HEK293 (cell line): ENCODE measurements at regions not wholly inside any gene's neighbourhood (a gene's known extent, or its start where the extent isn't known, plus 50 kb on each side); places are given as distances from the start of the nearest gene placed in this dataset.

ENCODE experiments used
- CTCF ChIA-PET: fragments of 350-600 bp; formaldehyde crosslinking; extraction: SDS; loops from one replicate; lab custom pipeline; 2021; ENCODE audit warnings: antibody characterized with exemption; lab: Yijun Ruan, JAX
- POLR2A ChIA-PET: fragments of 300-600 bp; formaldehyde crosslinking; extraction: SDS; loops from one replicate; lab custom pipeline; 2020; ENCODE audit warnings: antibody characterized with exemption, inconsistent platforms; lab: Yijun Ruan, JAX
- H3K27ac ChIP-seq: fragments of 200-500 bp; sonication (Bioruptor generic); 2 replicates; pipeline ENCODE4 v1.5.1; 2014; ENCODE audit warnings: low read depth, low read length, control low read depth, inconsistent platforms; ENCODE audit errors: extremely low read depth
- H3K36me3 ChIP-seq, 2 experiments: fragments of 200-500 bp in 1 of 2; sonication (Bioruptor generic) in 1 of 2; 1 replicate in 1 of 2; 2 replicates in 1 of 2; pipeline ENCODE4 v1.5.1; 2014 to 2017; ENCODE audit warnings: inconsistent platforms in 2 of 2, low read length in 2 of 2; ENCODE audit not compliant: control insufficient read depth in 2 of 2, insufficient read depth in 1 of 2
- H3K4me1 ChIP-seq: fragments of 200-500 bp; sonication (Bioruptor generic); 2 replicates; pipeline ENCODE4 v1.5.1; 2014; ENCODE audit warnings: mild to moderate bottlenecking, low read length, inconsistent platforms; ENCODE audit not compliant: control insufficient read depth, insufficient read depth
- H3K4me3 ChIP-seq: 2 replicates; pipeline ENCODE4 v1.5.1; 2011; ENCODE audit warnings: low read depth, mild to moderate bottlenecking, control low read depth, low read length, moderate library complexity
- H3K9me3 ChIP-seq: fragments of 200-500 bp; sonication (Bioruptor generic); 2 replicates; pipeline ENCODE4 v1.5.1; 2014; ENCODE audit warnings: low read depth, low read length, inconsistent platforms; ENCODE audit not compliant: control insufficient read depth, insufficient read depth
- HOXC10 ChIP-seq: sonication (generic); formaldehyde crosslinking; IDR thresholded peaks from 2 replicates; pipeline ENCODE4 v1.8.1; 2023; ENCODE audit warnings: mild to moderate bottlenecking, missing genetic modification reagents
- KLF16 ChIP-seq: fragments of 450-650 bp; formaldehyde crosslinking; IDR thresholded peaks from 2 replicates; pipeline ENCODE4 v1.5.1; 2017; ENCODE audit warnings: missing biosample characterization, missing genetic modification characterization
- PATZ1 ChIP-seq: fragments of 450-650 bp; formaldehyde crosslinking; IDR thresholded peaks from 2 replicates; pipeline ENCODE4 v1.5.1; 2016; ENCODE audit warnings: missing biosample characterization, missing genetic modification characterization
- SALL2 ChIP-seq: fragments of 450-650 bp; formaldehyde crosslinking; IDR thresholded peaks from 2 replicates; pipeline ENCODE4 v1.5.0; 2017; ENCODE audit warnings: missing biosample characterization, mild to moderate bottlenecking, missing genetic modification characterization, borderline replicate concordance
- SETDB1 ChIP-seq: IDR thresholded peaks from one replicate; pipeline ENCODE4 v1.6.1; 2017; ENCODE audit warnings: mild to moderate bottlenecking, low read length, moderate library complexity, mixed read lengths; ENCODE audit not compliant: insufficient read length
- SP2 ChIP-seq: fragments of 450-650 bp; formaldehyde crosslinking; IDR thresholded peaks from 2 replicates; pipeline ENCODE4 v1.5.1; 2016; ENCODE audit warnings: missing biosample characterization, missing genetic modification characterization
- TCF7L2 ChIP-seq: IDR thresholded peaks from 2 replicates; pipeline ENCODE4 v1.6.1; 2011; ENCODE audit warnings: low read depth, mild to moderate bottlenecking, inconsistent platforms, low read length, moderate library complexity, borderline replicate concordance
- ZBTB20 ChIP-seq: fragments of 450-650 bp; formaldehyde crosslinking; IDR thresholded peaks from 2 replicates; pipeline ENCODE4 v1.5.1; 2016; ENCODE audit warnings: missing biosample characterization, missing genetic modification characterization
- ZBTB26 ChIP-seq: fragments of 450-650 bp; formaldehyde crosslinking; optimal IDR thresholded peaks from 2 replicates; pipeline ENCODE3; 2016; ENCODE audit warnings: missing biosample characterization, mild to moderate bottlenecking, missing genetic modification characterization
- ZNF112 ChIP-seq: fragments of 450-650 bp; formaldehyde crosslinking; IDR thresholded peaks from 2 replicates; pipeline ENCODE4 v1.5.0; 2017; ENCODE audit warnings: missing biosample characterization, missing genetic modification characterization
- ZNF114 ChIP-seq: fragments of 450-650 bp; formaldehyde crosslinking; IDR thresholded peaks from 2 replicates; pipeline ENCODE4 v1.5.0; 2017; ENCODE audit warnings: missing biosample characterization, missing genetic modification characterization
- ZNF121 ChIP-seq: fragments of 450-650 bp; formaldehyde crosslinking; IDR thresholded peaks from 2 replicates; pipeline ENCODE4 v1.5.1; 2016; ENCODE audit warnings: missing biosample characterization, missing genetic modification characterization
- ZNF132 ChIP-seq: fragments of 450-650 bp; formaldehyde crosslinking; IDR thresholded peaks from 2 replicates; pipeline ENCODE4 v1.5.1; 2017; ENCODE audit warnings: missing biosample characterization, missing genetic modification characterization, borderline replicate concordance
- ZNF155 ChIP-seq: fragments of 450-650 bp; formaldehyde crosslinking; IDR thresholded peaks from 2 replicates; pipeline ENCODE4 v1.5.1; 2016; ENCODE audit warnings: missing biosample characterization, missing genetic modification characterization
- ZNF248 ChIP-seq: fragments of 450-650 bp; formaldehyde crosslinking; IDR thresholded peaks from 2 replicates; pipeline ENCODE4 v1.5.1; 2017; ENCODE audit warnings: missing biosample characterization, missing genetic modification characterization
- ZNF302 ChIP-seq: fragments of 450-650 bp; formaldehyde crosslinking; IDR thresholded peaks from 2 replicates; pipeline ENCODE4 v1.5.1; 2016; ENCODE audit warnings: missing biosample characterization, missing genetic modification characterization, low read depth
- ZNF341 ChIP-seq: fragments of 450-650 bp; formaldehyde crosslinking; IDR thresholded peaks from 2 replicates; pipeline ENCODE4; 2016; ENCODE audit warnings: low read depth, missing biosample characterization, missing genetic modification characterization
- ZNF354C ChIP-seq: fragments of 450-650 bp; formaldehyde crosslinking; IDR thresholded peaks from 2 replicates; pipeline ENCODE4 v1.5.1; 2016; ENCODE audit warnings: missing biosample characterization, missing genetic modification characterization, low read depth, borderline replicate concordance
- ZNF623 ChIP-seq: fragments of 450-650 bp; formaldehyde crosslinking; IDR thresholded peaks from 2 replicates; pipeline ENCODE4 v1.5.1; 2016; ENCODE audit warnings: missing biosample characterization, missing genetic modification characterization
- ZNF670 ChIP-seq: fragments of 450-650 bp; formaldehyde crosslinking; IDR thresholded peaks from 2 replicates; pipeline ENCODE4 v1.5.1; 2016; ENCODE audit warnings: missing biosample characterization, missing genetic modification characterization, low read depth
- ZNF843 ChIP-seq: fragments of 450-650 bp; formaldehyde crosslinking; IDR thresholded peaks from 2 replicates; pipeline ENCODE4 v1.5.1; 2016; ENCODE audit warnings: missing biosample characterization, missing genetic modification characterization

GRCh38 chr14:34299360-34299759, 162.7 kb downstream of the SPTSSA start:
- Histone ChIP-seq H3K4me1 (no peaks in the 10 kb centered on the region), H3K4me3 (no peak overlapping the region), H3K36me3 (no peaks in the 10 kb centered on the region), H3K9me3 (no peaks in the 10 kb centered on the region), H3K27ac (no peak overlapping the region)
- no peak for TF ChIP-seq SALL2 (tag by site-specific recombination)
- TF ChIP-seq ZBTB20 (tag by site-specific recombination) = no peak
- TF ChIP-seq ZNF341 = no peak
- no peak for TF ChIP-seq ZNF843
- TF ChIP-seq ZBTB26 = no peak
- TF ChIP-seq ZNF670 (tag by site-specific recombination) = no peak
- no peak for TF ChIP-seq HOXC10 (CRISPR knock-in tag)
- TF ChIP-seq ZNF112 (tag by site-specific recombination) = no peak
- TF ChIP-seq ZNF623 (tag by site-specific recombination) = no peak
- no peak for TF ChIP-seq ZNF354C
- TF ChIP-seq ZNF132 = no peak
- TF ChIP-seq ZNF121 (tag by site-specific recombination) = no peak
- POLR2A ChIA-PET = no interaction called here
- CTCF ChIA-PET = interaction anchor here (0.5 to 6.4 kb wide), 4 partner anchors 25 to 1531 kb away, joined by 3 to 41 read pairs (median 6); no protein-coding TSS in a partner anchor

- TF ChIP-seq SETDB1 = peak; percentile 67
- no peak for TF ChIP-seq PATZ1 (tag by site-specific recombination)
- Histone ChIP-seq H3K9me3 (no peaks in the 10 kb centered on the region), H3K4me3 (no peak overlapping the region), H3K27ac (no peak overlapping the region), H3K36me3 (no peaks in the 10 kb centered on the region), H3K4me1 (no peaks in the 10 kb centered on the region)
- ChIA-PET CTCF (interaction anchor here (1.1 kb wide), 1 partner anchor 25 kb away, joined by 5 read pairs; no protein-coding TSS in a partner anchor), POLR2A (no interaction called here)
Measured at GRCh38 chr14:34297786-34298520, 164.1 kb downstream of the SPTSSA start.

- no peaks in the 10 kb centered on the region for H3K4me1 ChIP-seq
- CTCF ChIA-PET = no interaction called here
- H3K4me3 ChIP-seq = no peak overlapping the region
- H3K9me3 ChIP-seq = no peaks in the 10 kb centered on the region
- TF ChIP-seq ZNF302 (no peak), ZNF248 (tag by site-specific recombination) (no peak), KLF16 (no peak), ZNF155 (tag by site-specific recombination) (no peak), SP2 (tag by site-specific recombination) (no peak), ZNF114 (no peak), TCF7L2 (no peak)
- TF ChIP-seq, all 188 proteins: peak for 0
- Histone ChIP-seq H3K27ac (no peak overlapping the region), H3K36me3 (no peaks in the 10 kb centered on the region)
- POLR2A ChIA-PET = no interaction called here
Measured at GRCh38 chr14:34283590-34283989, 178.4 kb downstream of the SPTSSA start.
